HUDEP-2 (cell line): ENCODE measurements at regions not wholly inside any gene's neighbourhood (a gene's known extent, or its start where the extent isn't known, plus 50 kb on each side); places are given as distances from the start of the nearest gene placed in this dataset.
A peak's percentile ranks its signal among the peaks of the same experiment; 100 is the strongest.
"Not testable (repeated sequence)": the region's sequence is repeated elsewhere in the genome, so short reads cannot be mapped to it uniquely, and the experiment has no call there.

ENCODE experiments used
- DNase-seq, 76 experiments: peaks; one replicate each; lab custom pipeline; 2025; ENCODE audit not compliant: unreplicated experiment in 76 of 76; lab: John Stamatoyannopoulos, UW

DNA sequence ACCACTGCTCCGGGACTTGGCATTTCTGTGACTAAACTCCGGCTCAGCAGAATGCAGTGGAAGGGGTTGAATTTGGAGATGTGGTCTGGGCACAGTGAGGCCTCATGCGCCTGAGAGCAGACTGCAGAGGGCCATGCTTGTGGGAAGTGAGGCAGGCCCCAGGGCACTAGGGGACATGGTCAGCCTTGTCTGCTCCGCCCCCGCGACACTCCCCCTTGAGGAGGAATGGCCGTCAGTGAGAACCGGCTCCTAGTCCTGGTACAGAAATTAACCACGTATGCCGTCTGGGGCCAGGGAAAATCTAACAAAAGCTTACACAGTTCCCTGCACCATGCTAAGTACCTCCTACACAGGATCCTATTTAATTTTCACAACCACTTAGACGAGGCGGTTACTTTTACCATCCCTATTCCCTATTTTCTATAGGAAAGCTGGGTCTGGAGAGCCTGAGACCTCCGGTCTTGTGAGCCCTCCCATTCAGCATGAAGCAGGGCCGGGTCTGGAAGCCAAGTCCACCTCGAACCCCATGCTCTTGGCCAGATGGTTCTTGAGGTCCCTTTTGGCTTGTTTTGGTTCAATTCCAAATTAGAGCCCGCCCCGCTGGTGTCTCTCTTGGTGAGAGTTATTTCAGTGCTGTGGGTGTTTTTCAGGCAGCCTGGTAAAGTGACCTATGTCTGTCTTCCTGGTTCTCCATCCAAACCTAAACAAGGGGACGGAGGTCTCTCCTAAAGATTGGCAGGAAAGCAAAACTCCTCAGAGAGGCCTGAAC lies 87.7 kb upstream of the PITRM1 start:
- DNase-seq, result no peak

DNA sequence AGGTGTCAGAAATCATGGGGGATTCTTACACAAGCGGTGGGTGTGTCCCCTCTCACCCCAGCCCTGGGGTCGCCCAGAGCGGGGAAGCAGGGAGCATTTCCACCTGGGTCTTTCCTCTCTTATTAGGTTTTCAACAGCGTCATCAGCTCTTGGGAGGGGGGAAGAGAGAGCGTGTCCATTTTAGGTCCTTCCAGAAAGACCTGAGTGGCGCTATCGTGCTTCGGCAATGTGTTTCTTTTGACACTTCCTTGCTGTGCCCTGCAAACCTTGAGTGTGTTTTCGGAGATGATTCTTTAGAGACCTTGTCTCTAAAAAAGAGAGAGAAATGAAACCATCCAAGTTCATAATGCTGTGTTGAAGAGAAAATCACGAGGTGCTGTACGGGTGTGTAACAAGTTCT lies 86.9 kb upstream of the PITRM1 start:
- no peak for DNase-seq

DNA sequence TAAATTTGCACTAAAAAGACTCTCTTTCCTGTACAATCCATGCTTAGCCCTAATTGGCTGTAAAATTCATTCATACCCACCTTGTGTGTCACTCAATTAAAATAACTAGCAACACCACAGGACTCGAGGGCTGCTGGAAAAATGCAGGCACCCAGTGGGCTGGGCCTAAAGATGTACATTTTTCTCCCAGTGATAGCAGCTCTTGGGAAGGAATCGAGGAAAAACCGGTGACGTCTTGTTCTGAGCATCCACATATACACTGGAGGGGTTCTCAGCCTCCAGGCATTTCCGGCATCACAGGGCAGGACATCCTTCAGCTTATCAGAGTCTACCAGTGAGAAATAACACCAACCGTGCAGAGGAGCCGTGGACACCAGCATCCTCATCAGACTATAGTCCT lies 85.8 kb upstream of the PITRM1 start:
- DNase-seq, result no peak

DNA sequence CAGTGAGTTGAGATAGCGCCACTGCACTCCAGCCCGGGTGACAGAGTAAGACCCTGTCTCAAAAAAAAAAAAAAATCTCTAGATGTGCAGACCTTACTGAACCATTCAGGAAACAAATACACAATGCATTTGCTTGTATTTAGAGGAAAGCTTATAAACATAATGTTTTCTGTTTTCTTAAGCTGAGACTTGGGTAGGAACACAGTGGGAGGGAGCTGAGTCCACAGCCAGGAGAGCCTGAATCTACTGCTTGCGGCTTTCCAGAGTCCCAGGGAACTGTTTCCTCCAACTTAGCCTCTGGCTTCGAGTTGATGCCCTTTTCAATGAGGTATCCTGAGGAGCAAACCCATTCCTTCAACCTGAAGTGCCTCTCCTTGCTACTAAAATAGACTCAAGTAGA lies 83.0 kb upstream of the PITRM1 start:
- no peak for DNase-seq

DNA sequence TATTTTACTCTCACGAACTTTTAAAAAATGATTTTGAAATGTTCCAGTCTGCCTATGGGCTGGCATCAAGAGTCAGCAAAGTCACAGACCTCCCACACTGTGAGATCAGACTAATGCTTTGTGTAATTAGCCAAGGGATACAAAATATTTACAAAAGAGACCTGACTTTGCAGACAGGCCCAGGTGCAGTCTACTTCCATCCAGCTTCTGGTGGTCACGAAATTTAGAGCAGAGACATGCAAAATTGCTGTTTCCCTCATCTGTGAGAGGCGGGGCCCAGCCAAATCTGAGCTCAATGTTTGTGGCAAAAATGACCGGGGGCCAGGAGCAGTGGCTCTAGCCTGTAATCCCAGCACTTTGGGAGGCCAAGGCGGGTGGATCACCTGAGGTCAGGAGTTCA lies 82.5 kb upstream of the PITRM1 start:
- no peak for DNase-seq

DNA sequence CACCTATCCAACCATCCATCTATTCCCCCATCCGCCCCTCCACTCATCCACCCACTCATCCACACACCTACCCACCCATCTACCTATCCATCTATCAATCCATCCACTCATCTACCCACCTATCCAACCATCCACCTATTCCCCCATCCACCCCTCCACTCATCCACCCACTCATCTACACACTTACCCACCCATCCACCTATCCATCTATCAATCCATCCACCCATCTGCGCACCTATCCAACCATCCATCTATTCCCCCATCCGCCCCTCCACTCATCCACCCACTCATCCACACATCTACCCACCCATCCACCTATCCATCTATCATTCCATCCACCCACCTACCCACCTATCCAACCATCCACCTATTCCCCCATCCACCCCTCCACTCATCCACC lies 81.4 kb upstream of the PITRM1 start:
- not testable (repeated sequence) for DNase-seq

DNA sequence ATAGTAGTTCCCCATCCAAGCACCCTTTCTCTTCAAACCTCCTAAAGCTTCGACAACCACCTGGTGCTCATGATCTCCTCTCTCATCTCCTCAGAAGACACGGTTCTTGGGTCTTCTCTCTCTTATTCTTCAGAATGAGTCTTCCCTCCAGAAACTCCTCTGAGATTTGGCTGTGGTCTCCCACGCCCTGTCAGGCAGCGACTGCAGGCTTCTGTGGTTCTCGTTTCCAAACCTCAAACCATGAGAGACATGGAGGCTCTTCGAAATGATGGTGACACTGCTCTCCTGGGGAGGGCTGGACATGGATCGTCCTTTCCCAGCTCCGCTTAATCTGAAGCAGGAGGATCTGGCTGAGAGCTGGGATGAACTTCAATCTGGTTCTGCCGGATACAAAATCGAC lies 78.6 kb upstream of the PITRM1 start:
- DNase-seq, result no peak

DNA sequence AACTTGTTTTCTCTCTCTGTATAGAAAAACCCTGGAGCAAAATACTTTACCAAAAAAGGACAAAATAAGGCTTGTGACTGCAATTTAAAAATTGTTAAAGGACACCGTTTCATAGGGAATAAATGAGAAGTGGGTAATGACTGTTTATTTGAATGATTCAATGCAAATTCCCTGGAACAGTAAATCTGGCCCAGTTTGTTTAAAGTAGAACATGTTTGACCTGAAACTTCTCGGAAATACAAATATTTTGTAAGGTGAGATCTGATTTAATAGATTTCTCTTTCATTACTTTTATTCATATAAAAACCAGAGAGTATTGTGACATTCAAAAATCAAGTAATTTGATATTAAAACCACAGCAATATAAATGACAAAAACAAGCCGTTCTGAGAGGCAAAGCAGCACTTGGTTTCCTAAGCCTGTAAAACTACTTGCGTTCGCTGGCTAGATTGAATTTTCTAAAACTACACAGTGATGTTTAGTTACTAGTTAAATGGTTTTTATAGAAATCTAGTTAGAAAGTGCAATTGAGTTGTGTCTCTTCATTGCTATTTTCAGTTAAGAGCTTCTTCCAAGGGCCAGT lies 76.8 kb upstream of the PITRM1 start:
- DNase-seq, result no peak

DNA sequence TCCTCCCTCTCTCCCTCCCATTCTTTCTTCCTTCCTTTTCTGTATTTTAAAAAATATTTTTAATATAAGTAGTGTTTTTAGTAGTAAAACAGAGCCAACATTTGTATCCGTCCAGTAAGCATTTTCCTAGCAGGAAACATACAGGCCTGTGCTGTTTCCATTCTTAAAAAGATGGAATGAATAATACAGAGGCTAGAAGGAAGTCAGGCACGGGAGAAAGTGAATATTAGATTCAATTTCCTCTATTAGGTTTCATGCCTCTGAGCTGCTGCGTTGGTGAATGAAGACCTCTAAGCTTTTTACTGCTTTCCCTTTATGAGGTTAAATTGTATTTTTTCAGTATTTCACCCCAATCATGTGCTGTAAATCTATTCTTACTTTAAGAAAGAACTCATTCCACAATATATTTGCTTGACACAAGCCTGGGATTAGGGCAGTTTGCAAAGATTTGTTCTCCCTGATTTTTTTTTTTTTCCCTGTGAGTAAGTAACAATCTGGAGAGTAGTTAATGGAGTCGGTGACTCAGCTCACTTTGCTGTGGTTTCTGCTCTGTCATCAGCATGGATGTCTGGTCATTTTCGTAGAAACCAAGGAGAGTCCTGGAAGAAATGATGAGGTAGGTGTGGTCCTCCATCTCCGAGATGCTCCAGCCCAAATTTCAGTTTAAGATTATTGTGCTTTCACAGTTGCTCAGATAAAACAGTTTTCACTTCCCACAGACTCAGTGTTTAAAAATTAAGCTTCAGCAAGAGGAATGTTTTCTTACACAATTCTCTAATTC lies 76.1 kb upstream of the PITRM1 start:
- DNase-seq, result no peak

DNA sequence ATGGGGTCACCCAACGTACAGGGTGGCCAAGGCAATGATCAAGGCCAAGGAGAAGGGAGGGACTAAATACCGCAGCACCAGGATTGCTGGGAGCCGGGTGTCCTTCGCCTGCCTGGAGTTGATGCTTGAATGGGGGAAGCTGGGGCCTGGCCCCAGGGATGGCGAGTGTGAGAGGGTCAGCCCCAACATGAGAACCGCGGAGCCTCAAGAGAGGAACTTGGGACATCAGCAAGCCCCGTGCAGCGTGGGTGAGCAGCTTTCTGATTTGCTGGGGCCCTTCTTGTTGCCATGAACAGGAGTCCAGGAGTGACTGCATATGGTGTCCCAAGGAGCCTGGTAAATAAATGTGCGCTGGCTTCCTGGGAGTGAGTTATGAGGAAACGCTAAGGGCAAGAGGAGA lies 72.8 kb upstream of the PITRM1 start:
- DNase-seq, result no peak

DNA sequence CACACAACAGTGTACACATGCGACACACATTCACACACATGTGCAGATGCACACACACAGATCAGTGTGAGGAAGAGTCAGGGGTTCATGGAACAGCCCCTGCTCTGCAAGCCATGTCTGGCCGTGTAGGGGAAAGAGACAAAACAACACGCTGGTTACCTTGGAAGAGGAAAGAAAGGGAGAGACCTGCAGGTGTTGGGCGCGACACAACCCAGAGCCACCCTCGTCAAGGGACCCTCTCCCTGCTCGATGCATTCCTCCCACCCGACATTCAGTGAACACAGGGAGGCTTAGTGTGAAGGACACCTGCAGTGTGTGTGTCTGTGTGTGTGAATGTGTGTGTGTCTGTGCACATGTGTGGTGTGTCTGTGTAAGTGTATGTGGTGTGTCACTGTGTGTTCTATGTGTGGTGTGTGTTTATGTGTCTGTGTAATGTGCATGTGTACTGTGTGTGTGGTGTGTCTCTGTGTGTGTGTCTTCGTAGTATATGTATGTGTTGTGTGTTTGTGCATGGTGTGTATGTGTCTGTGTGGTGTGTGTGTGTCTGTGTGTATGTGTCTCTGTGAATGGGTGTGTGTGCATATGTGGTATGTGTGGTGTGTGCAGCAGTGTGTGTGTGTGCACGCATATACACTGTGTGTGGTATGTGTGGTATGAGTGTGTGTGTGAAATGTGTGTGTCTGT lies 69.5 kb upstream of the PITRM1 start:
- DNase-seq, result no peak

DNA sequence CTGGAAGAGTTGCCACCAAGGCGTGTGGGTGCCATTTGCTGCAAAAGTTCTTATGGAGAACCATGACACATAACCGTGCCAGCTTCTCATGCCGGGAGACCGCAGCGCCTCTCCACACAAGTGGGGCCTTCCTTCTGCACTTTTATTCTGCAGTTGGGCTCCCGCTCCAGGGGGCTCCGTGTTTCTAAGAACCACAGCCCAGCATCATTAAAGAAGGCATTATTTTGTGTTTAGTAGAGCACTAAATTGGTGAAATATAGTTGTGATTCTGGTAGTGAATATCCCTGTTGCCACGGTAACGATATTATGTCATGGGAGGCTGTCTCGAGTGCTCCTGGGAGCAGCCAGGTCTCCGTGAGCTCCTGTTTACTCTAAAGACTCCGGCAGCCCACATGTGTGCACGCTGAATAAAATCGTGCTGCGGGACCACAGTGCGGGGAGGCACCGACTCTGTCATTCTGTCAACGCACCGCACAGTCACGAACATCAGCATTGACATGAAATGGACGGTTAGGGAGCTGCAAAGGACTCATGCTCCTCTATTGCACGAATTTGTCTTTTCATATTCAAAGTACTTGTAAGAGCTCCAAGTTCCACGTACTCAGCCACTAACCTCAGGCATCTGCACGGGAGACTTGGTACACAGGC lies 68.8 kb upstream of the PITRM1 start:
- no peak for DNase-seq

DNA sequence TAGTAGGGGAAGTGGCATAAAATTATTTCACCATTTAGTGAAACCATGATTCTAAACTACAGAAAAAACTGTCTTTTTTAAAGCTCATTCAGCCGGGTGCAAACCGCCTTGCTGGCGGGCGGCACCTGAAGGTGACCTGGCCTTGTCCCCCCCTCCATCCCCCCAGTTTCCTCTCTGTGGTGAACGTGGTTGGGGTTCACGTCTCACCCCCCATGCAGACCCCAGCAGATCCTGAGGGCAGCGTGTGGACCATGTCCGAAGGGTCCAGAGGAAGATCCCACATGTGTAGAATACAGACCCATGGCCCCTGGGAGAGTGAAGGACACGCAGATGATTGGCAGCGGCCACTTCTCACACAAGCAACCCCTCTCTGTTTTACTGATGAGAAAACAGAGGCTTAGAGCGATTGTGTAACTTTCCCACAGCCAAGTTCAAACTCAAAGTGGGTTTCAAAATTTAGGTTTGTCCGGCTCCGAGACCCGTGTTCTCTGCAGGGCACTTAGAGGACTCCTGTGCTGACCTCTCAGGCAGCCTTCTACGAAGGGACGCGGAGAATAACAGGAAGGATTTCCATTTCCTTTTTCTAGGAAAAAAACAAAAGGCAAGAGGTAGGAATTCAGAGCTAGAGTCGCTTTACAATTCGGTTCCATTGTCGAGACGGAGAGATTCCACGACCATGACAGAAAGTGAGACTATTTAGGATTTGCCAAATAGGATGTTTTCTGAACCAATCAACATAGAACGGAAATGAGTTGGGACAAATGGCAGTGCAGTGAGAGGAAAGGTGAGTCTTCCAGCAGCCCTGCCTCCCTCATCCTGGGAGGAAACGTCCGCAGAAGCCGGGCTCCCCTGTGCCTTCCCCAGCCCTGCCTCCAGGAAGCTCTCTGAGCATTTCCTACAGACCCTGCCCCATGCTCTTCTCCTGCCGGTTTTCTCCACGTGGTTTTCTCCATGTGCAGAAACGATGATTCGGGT lies 67.6 kb upstream of the PITRM1 start:
- DNase-seq, result no peak

DNA sequence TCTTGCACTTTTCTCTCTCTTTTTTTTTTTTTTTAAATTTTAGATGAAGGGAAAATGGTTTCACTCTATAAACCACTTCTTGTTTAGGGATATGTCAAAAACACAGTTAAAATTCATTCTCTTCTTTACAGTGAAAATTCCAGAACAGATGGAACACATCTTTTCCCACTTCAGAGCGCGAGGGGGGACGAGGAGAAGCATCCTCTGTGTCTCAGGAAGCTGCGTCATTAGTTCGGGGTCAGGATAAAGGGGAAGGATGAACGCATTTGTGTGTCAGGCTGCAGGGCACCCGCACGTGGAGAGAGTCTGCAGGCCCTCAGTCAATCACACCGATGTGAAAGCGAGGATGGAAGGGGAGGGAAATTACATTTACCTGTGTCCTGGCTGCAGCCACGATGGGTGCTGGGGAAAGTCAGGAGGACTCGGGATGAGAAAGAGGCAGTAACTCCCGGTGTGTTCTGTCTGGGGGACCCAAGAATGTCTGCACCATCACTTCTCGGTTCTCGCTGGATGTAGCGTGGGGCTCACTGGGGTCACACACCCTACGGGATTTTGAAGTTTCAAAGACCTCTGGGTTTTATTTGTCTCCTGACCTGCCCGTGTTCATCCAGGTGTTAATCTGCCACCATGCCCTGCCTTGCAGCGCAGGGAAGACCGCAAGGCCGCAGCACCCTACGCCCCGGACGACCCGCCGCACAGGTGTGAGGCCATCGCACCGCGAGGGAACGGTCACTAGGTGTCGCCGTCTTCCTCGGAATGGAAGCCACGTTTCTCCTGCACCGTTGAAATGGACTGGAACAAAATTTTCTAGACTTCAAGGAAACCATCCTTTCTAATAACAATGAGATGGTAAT lies 66.7 kb upstream of the PITRM1 start:
- DNase-seq, result peak in 29 of 76 experiments; percentile 2 to 48 (median 19)

DNA sequence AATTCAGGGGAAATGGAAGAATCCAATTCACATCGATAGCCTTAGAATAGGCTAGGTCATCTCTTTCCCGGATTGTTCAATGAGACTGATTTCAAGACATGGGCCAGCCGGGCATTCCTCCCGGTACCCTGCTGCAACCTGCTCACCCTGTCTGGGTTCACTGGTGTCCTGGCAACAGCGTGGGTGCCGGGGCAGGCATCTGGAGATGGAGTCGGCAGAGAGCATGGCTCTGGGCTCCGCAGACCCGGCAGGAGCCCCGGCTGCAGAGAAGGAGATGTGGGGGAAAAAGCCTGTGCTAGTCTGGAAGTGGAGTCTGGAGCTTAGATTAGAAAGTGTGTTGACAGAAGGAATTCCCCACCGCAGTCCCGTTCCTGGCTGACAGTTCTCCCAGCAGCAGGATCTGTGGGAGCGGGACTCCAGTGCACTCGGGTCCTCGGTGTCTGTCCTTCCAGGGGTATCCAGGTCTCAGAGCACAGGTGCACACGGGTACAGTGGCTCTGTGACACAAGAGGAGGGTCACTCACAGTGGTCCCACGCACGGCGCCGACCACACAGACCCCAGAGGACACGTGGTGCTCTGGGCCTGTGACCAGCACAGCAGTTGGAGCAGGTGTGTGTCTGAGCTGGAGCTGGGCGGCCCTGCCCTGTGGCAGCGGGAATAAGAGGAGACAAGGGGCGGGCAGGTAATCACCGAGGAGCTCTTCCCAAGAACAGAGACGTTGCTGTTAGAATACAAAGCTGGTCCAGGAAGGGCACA lies 65.7 kb upstream of the PITRM1 start:
- DNase-seq, result no peak

DNA sequence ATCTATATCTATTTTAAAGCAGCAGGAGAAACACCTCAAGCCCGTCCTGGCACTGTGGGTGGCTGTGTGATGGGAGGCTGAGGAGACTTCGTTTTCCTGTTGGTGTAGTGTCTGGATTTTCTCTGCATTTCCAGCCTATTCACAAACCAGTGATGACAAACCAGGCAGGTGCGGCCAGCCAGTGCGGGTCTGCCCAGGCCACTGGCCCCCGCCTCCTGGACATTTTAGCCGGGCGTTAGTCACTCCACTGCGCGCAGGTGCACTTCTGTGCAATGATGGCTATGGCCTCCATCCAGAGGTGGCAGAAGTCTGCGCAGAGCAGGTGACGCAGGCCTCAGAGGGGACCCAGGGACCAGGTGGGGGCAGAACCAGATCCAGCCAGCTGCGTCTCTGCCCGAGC lies 64.9 kb upstream of the PITRM1 start:
- DNase-seq, result no peak

DNA sequence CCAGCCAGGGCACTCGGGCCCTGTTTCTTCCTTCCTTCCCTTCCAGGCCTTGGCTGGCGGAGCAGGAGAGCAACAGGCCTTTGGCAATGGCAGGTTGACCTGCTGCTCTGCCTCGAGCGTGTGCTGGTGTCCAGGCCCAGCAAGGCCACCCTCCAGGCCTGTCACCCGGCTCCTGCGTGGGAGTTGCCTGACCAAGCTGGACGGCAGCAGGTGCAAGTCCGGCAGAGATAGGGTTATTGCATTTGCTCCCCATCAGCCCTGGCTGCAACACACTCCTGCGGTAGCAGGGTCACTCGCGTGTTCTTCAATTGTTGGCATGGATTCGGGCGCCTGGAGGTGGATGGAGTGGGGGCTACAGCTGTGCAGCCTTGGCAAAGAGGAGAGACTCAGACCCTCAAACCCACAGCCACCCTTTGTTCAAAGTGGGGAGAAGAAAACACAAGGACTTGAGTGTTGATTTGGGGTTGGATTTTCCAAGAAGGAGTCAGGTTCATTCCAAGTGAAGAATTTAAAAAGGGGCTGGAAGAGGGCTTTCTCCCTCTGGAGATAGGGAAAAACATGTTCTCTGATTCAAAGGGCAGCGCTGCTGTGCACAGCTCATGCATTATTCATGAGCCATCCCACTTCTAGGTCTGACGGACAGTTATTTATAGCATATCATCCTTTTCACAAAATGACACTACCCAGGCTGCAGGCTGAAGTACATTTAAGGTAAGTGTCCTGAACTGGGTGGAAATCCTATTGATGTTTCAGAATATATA lies 64.2 kb upstream of the PITRM1 start:
- no peak for DNase-seq
